NCI-H2171 treated with DMSO at 0.1 percent for 48 hours (cell line): ENCODE measurements at regions not wholly inside any gene's neighbourhood (a gene's known extent, or its start where the extent isn't known, plus 50 kb on each side); places are given as distances from the start of the nearest gene placed in this dataset.

Experiments used
- DNase-seq: peaks from one replicate; lab custom pipeline; 2025; lab: John Stamatoyannopoulos, UW

- DNase-seq: no peak
These were observed 150.8 kb downstream of the SYF2 start for GRCh38 chr1:25081496-25081895.

GRCh38 chr1:25080294-25081209 is 150.5 kb upstream of the RUNX3 start:
- no peak for DNase-seq

- no peak for DNase-seq
These were observed 149.0 kb upstream of the RUNX3 start for GRCh38 chr1:25079048-25079447.

- no peak for DNase-seq
These were observed 144.5 kb upstream of the RUNX3 start for GRCh38 chr1:25074351-25075227.

GRCh38 chr1:25073640-25074270 is 143.7 kb upstream of the RUNX3 start:
- DNase-seq: no peak

- DNase-seq: no peak
These were observed 142.4 kb upstream of the RUNX3 start for GRCh38 chr1:25072461-25072860.

GRCh38 chr1:25068829-25069228 is 138.8 kb upstream of the RUNX3 start:
- DNase-seq: no peak

GRCh38 chr1:25068316-25068715 is 138.2 kb upstream of the RUNX3 start:
- DNase-seq: no peak

GRCh38 chr1:25067518-25068251 is 137.6 kb upstream of the RUNX3 start:
- no peak for DNase-seq

GRCh38 chr1:25066731-25067517 is 136.8 kb upstream of the RUNX3 start:
- DNase-seq: no peak

GRCh38 chr1:25066256-25066655 is 136.2 kb upstream of the RUNX3 start:
- no peak for DNase-seq

- no peak for DNase-seq
These were observed 135.7 kb upstream of the RUNX3 start for GRCh38 chr1:25065795-25066238.

- DNase-seq: no peak
These were observed 135.2 kb upstream of the RUNX3 start for GRCh38 chr1:25065321-25065721.

GRCh38 chr1:25064465-25065240 is 134.6 kb upstream of the RUNX3 start:
- DNase-seq: no peak

- no peak for DNase-seq
These were observed 133.7 kb upstream of the RUNX3 start for GRCh38 chr1:25063591-25064416.

- DNase-seq: no peak
These were observed 132.7 kb upstream of the RUNX3 start for GRCh38 chr1:25062621-25063255.

GRCh38 chr1:25061261-25061995 is 131.4 kb upstream of the RUNX3 start:
- no peak for DNase-seq

- no peak for DNase-seq
These were observed 127.1 kb upstream of the RUNX3 start for GRCh38 chr1:25057188-25057587.
